ENCODE measurements at regions not wholly inside any gene's neighbourhood (a gene's known extent, or its start where the extent isn't known, plus 50 kb on each side); places are given as distances from the start of the nearest gene placed in this dataset.
"Not testable (repeated sequence)": the region's sequence is repeated elsewhere in the genome, so short reads cannot be mapped to it uniquely, and the experiment has no call there.

DNA sequence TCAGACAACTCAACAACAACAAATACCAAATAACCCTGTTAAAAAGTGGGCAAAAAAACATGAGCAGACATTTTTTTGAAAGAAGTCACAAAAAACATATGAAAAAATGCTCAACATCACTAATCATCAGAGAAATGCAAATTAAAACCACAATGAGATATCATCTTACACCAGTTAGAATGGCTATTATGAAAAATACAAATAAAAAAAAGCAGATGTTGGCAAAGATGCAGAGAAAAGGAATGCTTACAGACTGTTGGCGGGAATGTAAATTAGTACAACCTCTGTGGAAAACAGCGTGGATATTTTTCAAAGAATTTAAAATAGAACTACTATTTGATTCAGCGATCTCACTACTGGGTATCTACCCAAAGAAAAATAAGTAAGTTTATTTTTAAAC, 114.0 kb downstream of the SLC38A4 start:
- DNase-seq (ENCODE audit: low read depth, low spot score): no peak

DNA sequence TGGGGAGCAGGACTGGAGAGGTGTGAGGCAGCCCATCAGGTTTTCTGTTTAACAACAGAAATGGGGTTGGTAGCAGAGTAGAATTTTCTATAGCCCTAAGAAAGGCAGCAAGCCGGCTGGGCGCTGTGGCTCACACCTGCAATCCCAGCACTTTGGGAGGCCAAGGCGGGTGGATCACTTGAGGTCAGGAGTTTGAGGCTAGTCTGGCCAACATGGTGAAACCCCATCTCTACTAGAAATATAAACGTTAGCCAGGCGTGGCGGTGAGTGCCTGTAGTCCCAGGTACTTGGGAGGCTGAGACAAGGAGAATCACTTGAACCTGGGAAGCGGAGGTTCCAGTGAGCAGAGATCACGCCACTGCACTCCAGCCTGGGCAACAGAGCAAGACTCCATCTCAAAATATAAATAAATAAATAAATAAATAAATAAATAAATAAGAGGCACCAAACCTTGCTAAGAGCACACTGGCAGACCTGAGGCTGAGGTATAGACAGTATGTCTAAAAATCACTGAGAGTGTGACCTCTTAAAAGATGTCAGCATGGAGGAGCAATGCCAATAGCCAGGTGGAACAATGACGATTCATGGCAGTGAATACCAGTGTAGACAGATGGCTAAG, 115.6 kb downstream of the SLC38A4 start:
- DNase-seq (ENCODE audit: low read depth, low spot score): no peak

DNA sequence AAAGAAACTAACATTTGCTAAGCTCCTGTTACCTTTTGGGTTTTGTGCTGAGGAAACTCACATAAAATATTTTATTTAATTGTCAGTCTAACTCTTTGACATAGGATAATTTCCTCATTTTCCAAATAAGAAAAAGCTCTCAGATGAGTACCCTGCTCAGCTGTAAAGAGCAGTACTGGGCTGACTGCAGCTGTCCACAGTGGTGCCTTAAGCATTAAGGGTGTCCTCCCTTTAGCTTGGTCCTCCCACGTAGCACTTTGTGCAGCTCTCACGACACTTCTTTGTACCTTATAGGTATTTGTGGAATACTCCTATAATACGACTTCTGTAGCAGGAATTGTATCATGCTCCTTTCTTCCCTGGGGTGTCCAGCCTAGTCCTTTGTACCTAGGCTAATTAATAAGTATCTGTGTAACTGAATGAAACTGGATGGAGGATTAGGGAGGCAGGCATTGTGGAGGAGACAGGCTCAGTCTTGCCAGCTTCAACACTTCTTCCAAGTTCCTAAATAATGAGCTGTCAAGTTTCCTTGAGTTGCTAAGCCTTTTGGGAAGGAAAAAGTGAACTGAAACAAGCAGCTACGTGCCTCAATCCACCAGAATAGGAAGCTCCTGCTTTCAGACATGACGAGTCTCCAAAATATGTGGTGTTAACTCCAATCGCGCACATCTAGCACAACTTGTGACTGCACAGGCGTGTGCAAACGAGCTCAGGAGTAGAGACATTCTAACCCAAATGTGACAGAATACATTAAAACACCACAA, 123.0 kb downstream of the SLC38A4 start:
- DNase-seq (ENCODE audit: low read depth, low spot score): no peak

DNA sequence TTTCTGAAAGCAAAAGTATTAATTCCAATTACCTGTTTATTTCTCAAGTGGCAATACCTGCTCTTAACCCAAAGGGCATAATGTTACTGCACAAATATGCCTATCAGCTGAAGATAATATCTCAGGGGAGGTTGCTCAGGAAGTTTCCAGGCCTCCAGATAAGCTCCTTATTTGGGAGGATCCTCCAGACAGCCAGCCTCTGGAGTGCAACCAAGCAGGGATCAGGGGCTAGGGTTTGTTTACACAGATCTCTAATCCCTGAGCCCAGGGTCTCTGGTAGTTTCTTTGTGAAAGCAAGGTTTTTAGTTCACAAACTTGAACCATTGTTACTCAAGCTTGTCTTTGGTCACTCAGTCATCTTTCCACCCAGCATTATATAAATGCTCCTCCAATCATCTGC, 124.4 kb downstream of the SLC38A4 start:
- DNase-seq (ENCODE audit: low read depth, low spot score): no peak

DNA sequence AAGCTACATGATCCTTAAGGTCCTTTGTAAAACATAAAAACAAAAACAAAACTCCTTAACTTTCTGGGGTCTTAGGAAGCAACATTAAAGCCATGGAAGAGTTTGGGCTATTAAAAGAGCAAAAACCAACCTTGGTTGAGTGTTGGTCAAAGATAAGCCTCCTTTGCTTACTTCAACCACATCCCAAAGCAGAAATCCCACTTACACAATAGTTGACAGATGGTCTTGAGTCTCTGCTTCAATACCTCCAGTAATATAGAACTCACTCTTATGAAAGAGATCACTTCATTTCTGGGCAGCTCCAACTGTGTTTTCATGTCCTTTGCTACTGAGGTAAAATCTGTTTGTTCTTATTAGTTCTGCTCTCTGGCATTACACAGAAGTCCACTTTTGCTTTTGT, 125.8 kb downstream of the SLC38A4 start:
- no peak for DNase-seq (ENCODE audit: low read depth, low spot score)

DNA sequence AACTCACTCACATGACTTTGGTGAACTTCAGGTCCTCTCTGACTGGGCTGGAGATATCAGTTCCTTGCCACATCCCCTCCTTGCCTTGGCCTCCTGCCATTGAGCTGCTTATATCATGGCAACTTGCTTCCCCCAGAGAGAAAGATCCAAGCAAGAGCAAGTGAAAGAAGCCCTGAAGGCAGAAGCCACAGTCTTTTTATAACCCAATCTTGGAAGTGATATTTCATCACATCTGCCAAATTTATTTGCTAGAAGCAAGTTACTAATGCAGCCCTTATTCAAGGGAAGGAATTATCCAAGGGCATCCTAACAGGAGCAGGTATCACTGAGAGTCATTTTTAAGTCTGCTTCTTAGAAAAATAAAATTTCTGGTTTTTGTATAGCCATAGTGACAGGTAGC, 127.8 kb downstream of the SLC38A4 start:
- DNase-seq (ENCODE audit: low read depth, low spot score): no peak

DNA sequence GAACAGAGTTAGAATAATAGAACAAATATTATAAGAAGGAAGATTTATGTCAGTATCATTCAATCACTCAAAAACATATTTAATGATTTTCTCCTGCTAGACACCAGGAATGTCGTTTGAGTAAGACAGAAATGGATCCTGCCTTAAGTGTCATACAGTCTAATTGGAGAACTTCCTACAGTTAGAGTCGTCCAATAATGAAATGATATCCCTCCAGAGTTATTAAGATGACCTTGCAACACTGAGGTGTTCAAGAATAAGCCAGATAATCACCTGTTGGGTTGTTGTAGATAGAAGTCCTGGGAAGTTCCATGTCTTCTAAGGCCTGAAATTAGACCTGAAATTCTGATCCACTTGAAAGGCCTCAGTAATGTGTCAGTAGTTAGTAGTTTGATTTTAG, 132.3 kb downstream of the SLC38A4 start:
- no peak for DNase-seq (ENCODE audit: low read depth, low spot score)

DNA sequence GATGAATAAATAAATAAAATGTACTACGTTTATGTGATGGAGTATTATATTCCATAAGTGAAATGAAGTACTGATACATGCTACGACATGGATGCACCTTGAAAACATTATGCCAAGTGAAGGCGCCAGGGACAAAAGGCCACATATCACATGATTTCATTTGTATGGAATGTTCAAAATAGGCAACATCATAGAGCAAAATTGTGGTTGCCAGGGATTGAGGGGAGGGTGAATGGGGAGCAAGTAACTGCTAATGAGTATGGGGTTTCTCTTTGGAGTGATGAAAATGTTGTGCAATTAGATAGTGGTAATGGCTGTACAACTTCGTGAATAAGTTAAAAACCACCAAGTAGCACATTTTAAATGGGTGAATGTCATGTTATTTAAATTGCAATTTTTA, 132.8 kb downstream of the SLC38A4 start:
- DNase-seq (ENCODE audit: low read depth, low spot score): no peak

DNA sequence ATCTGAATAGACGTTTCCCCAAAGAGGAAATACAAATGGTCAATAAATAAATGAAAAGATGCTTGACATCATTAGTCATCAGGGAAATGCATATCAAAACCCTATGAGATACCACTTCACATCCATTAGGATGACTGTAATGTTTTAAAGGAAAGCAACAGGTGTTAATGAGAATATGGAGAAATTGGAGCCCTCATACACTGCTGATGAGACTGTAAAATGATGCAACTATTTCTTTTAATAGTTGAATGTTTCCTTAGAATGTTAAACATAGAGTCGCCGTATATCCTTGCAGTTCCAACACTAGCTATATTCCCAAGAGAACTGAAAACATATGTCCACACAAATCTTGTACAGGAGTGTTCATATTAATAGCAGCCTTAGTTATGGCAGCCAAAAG, 133.2 kb downstream of the SLC38A4 start:
- DNase-seq (ENCODE audit: low read depth, low spot score): no peak

DNA sequence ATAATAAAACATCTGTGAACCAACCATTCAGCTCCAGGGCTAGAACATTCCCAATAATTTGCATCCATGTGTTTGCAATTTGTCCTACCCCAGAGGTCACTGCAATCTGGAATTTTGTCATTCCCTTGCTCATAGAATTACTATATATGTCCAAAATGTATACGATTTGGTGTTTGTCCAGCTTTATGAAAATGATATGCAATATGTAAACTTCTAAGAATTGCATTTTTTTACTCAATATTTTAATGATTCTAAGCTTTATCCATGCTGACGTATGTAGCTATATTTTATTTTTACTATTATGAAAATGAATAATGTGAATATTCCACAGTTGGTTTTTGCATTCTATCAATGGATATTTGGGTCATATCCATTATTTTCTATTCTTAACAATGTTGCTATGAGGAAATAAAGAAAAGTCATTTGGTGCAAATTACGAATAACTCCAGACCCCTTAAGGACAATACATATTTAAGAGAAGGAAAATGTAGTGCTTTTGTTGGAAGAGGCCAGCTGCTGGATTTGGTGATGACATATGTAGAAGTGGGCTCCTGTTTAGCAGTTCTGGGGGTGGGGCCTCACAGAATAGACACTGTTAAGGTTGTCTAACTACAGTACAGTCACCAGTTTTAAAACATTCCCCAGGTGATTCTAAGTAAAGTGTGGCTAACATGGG, 139.4 kb downstream of the SLC38A4 start:
- DNase-seq (ENCODE audit: low read depth, low spot score): no peak

DNA sequence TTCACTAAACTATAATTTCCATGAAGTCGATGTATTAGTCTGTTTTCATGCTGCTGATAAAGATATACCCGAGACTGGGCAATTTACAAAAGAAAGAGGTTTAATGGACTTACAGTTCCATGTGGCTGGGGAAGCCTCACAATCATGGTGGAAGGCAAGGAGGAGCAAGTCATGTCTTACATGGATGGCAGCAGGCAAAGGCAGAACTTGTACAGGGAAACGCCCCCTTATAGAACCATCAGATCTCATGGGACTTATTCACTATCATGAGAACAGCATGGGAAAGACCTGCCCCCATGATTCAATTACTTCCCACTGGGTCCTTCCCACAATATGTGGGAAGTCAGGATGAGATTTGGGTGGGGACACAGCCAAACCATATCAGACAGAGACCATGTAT, 141.6 kb downstream of the SLC38A4 start:
- not testable (repeated sequence) for DNase-seq (ENCODE audit: low read depth, low spot score)

DNA sequence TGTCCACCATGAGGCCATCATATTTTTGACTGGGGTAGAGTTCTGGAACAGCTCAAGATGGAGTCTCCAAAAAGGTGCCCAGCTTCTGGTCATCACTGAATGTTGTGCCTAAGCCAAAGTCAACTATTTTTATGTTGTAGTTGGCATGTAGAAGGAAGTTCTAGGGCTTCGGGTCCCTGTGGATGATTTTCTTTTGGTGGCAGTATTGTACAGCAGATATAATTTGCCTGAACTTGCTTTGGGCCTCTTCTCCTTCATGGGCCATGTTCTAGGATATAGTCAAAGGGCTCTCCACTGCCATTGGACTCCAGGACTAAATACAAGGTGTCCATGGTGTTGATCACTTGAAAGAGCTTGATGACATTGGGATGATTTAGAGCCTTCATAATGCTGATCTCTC, 143.6 kb downstream of the SLC38A4 start:
- no peak for DNase-seq (ENCODE audit: low read depth, low spot score)

DNA sequence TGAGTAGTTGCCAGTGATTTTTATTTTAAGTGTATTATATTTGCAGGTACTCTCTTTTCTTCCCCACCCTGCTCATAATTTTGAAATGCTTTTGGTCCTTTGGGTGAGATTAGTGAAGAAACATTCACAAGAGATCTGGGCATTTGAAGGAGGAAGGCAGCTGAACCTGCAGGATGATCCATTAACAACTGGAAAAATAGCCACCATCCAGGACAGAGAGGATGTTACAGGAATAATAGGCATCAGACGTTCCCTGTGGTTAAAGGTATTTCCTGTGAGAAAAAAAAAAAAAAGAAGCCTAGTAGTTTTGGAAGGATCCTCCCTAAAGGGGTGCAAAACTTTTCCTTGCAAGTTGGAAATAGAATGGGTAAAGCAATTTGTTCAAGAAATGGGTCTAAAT, 145.3 kb downstream of the SLC38A4 start:
- no peak for DNase-seq (ENCODE audit: low read depth, low spot score)

DNA sequence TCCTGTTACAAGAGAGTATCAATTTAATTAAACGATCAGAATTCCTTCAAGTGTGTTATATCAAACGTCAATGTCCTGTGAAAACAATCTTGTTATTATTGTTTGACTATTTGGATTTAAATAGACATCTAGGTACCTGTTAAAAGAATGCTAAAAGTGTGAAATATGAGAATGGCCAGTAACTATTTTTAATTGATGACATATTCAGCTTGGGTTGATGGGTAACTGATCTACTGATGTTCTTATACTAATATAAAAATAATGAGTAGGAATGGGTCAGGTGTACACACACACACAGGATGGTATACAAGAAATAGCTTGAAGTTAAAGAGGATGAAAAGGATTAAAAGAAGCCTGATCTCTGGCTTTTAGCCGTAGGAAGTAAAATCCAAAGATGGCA, 146.0 kb downstream of the SLC38A4 start:
- no peak for DNase-seq (ENCODE audit: low read depth, low spot score)

DNA sequence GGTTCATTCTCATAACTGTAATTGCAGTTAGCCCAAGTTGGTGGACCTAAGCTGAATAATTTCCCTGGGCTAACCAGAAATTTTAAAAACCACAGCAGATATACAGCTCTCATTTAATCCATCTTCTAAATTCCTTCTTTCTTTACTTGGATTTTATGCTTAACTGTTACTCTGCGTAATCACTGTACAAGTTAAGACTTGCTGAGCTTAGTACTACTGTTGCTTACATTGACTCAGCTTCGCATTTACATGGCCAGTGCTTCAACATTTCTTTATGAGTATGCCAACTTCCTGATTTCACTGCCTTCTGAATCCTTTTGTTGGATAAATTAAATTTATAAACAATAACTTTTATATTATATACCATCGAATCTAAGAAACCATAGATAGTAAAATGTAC, 147.4 kb downstream of the SLC38A4 start:
- no peak for DNase-seq (ENCODE audit: low read depth, low spot score)

DNA sequence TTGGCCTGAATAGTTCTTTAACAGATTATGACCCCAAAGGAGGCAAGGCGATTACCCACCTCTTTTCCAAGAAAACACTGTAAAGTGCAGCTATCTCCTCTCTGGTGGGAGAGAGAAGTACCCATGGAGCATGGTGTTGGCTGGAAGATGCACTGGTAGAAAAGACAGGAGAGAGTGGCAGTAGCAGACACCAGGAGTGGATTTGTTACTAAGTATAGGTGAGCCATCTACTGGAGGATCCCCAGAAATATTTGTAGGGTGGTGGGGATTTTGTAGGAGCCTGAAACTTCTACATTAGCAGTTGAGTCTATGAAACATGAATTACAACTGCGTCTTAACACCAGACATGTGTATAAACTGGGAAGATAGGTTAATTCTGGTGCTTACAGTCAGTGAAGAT, 148.0 kb downstream of the SLC38A4 start:
- no peak for DNase-seq (ENCODE audit: low read depth, low spot score)

DNA sequence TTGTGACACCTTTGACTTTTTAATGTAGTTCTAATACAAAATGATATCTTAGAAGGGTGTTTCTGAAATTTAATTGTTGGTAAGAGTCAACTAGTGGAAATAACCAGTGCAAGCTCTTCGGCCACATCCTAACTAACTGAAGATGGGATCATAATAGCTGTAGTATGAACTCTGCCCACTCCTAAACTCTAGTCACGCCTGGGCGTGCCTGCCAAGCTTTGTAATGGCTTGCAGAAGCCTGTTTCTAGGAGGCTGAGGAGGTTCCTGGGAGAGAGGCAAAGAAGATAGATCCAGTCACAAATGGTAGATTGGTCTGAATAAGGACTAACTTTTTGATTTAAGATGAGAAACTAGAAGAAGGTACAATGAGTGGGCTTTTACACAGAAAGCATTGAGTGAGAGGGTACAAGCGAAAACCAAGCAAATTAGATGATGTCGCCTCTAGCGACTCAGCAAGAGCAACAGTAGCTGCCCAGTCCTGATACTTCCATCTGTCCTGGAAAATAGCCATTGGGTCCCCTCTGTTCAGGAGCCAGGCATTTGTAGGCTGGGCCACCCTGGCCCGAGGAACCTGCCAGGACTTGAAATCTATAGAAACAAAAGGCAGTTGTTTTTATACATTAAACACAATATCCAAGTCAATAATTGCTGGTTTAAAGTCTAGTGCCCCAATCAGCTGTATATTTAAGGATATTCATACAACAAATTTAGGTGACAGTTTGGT, 148.8 kb downstream of the SLC38A4 start:
- no peak for DNase-seq (ENCODE audit: low read depth, low spot score)

DNA sequence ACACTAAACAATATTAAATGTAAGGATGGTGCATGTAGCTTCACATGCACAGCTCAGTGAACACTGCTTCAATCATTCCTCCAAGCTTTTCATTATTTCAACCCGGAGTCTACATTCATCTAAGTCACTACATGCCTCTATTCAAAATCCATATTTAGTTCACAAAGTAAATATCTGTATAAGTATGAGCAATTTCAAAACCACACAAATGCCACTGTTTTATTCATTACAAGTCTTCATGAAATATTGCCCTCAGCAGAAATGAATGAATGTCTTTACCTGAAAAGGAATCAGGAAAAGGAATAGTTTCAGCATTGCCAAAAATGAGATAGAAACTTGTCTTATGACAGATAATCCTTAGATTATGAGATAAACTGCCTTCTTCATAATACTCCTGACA, 149.4 kb downstream of the SLC38A4 start:
- DNase-seq (ENCODE audit: low read depth, low spot score): no peak

DNA sequence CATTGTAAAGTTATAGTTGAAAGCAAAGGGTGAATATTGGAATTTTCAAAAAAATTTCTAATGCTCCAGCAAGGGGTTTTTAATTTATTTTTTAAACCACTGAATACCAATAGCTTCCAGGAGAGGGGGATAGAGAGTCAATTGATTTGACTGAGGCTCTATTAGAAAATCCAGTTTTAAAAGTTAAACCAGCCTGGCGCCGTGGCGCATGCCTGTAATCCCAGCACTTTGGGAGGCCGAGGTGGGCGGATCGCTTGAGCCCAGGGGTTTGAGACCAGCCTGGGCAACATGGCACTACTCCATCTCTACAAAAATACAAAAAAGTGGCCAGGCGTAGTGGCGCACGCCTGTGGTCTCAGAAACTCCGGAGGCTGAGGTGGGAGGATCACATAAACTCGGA, 150.1 kb downstream of the SLC38A4 start:
- DNase-seq (ENCODE audit: low read depth, low spot score): no peak

DNA sequence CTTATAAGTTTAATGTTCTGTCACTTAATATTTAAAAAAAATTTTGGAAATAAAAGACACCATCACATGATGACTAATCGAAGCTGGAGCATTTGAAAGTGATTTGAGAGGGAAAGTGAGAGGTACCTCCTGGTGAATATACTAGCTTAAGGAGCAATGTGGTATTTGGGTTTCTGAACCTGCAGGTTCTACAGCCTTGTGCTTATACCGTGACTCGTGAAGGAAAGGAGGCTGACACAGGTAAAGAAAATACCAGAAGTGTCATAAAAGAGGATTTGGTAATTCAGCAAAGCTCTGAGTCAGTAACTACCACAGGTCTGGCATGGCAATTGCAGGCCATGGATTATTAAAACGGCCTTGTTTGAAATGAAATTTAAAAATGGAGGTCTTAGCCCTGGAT, 151.0 kb downstream of the SLC38A4 start:
- DNase-seq (ENCODE audit: low read depth, low spot score): no peak

DNA sequence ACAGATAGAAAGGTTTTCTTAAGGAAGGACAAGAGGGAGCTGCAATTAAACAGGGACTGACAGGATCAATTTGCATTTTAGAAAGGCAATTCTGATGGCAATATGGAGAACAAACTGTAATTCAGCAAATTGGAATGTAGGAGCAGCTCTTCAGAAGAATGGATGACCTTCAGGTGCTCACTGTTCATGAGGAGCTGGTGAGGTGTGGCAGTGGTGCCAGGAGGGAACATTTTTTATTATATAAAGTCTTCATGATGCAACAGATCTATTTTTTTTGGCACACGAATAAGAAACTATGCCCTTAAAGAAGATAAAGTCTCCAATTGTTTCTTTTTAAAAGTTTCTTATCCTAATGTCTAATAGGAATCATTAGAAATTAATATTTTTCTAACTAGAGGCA, 151.7 kb downstream of the SLC38A4 start:
- DNase-seq (ENCODE audit: low read depth, low spot score): no peak

DNA sequence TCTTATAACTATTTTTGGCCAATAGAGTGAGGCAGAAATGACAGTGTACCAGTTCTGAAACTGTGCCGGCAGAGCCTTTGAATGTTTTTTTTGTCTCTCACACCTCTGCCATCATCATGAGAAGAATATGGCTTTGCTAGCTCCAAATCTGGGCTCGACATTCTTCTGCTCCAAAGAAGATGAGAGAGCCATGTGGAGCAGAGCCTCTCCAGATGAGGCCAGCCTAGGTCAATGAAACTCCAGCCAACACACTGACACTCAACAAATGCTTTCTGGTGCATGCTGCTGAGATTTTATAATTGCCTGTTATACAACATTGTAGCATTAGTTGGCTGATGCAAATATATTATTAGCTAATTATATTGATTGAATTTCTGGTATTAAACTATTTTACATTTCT, 154.7 kb downstream of the SLC38A4 start:
- no peak for DNase-seq (ENCODE audit: low read depth, low spot score)

Data from pulmonary artery endothelial cell (primary cell).